ENCODE measurements at regions not wholly inside any gene's neighbourhood (a gene's known extent, or its start where the extent isn't known, plus 50 kb on each side); places are given as distances from the start of the nearest gene placed in this dataset.

GRCh38 chr4:186952709-186953108, 229.1 kb upstream of the FAT1 start:
- H3K36me3 ChIP-seq (ENCODE audit: low read length): no peaks in the 10 kb centered on the region
- H3K27ac ChIP-seq (ENCODE audit: low read depth, low read length): no peak overlapping the region
- no peak overlapping the region for H3K9ac ChIP-seq (ENCODE audit: low read length)
- H3K9me3 ChIP-seq (ENCODE audit: insufficient read depth, low read length): no peaks in the 10 kb centered on the region
- H3K4me2 ChIP-seq (ENCODE audit: low read depth, low read length, poor library complexity, severe bottlenecking): no peak overlapping the region
- H3K79me2 ChIP-seq (ENCODE audit: insufficient read depth, low read length): no peaks in the 10 kb centered on the region
- H4K20me1 ChIP-seq (ENCODE audit: low read depth, low read length): no peaks in the 10 kb centered on the region
- H3K9me2 ChIP-seq (replicated peaks; ENCODE audit: insufficient read depth, low read length): no peaks in the 10 kb centered on the region
- H3K27me3 ChIP-seq (ENCODE audit: low read length): no peaks in the 10 kb centered on the region
- H2AFZ ChIP-seq (ENCODE audit: low read depth, low read length, severe bottlenecking): no peak overlapping the region
- TF ChIP-seq CTCF (IDR thresholded peaks at IDR 0.05; ENCODE audit: insufficient read depth, low read length, poor library complexity, severe bottlenecking) (no peak), EZH2phosphoT487 (conservative IDR thresholded peaks at IDR 0.05; ENCODE audit: low read length) (no peak)
- no peak overlapping the region for H3K4me3 ChIP-seq (ENCODE audit: insufficient read depth, low read length, poor library complexity, severe bottlenecking)
- no peaks in the 10 kb centered on the region for H3F3A ChIP-seq (ENCODE audit: insufficient read depth)

- no peak overlapping the region for H3K4me2 ChIP-seq (ENCODE audit: low read depth, low read length, poor library complexity, severe bottlenecking)
- no peaks in the 10 kb centered on the region for H3K36me3 ChIP-seq (ENCODE audit: low read length)
- no peaks in the 10 kb centered on the region for H3F3A ChIP-seq (ENCODE audit: insufficient read depth)
- no peaks in the 10 kb centered on the region for H3K9me2 ChIP-seq (replicated peaks; ENCODE audit: insufficient read depth, low read length)
- H3K27ac ChIP-seq (ENCODE audit: low read depth, low read length): no peak overlapping the region
- H3K79me2 ChIP-seq (ENCODE audit: insufficient read depth, low read length): no peaks in the 10 kb centered on the region
- no peaks in the 10 kb centered on the region for H3K27me3 ChIP-seq (ENCODE audit: low read length)
- no peaks in the 10 kb centered on the region for H3K9me3 ChIP-seq (ENCODE audit: insufficient read depth, low read length)
- TF ChIP-seq EZH2phosphoT487 (conservative IDR thresholded peaks at IDR 0.05; ENCODE audit: low read length) (no peak), CTCF (IDR thresholded peaks at IDR 0.05; ENCODE audit: insufficient read depth, low read length, poor library complexity, severe bottlenecking) (no peak)
- no peaks in the 10 kb centered on the region for H4K20me1 ChIP-seq (ENCODE audit: low read depth, low read length)
- H2AFZ ChIP-seq (ENCODE audit: low read depth, low read length, severe bottlenecking): no peak overlapping the region
- no peak overlapping the region for H3K9ac ChIP-seq (ENCODE audit: low read length)
- H3K4me3 ChIP-seq (ENCODE audit: insufficient read depth, low read length, poor library complexity, severe bottlenecking): no peak overlapping the region
Measured at GRCh38 chr4:186953599-186954260, 230.1 kb upstream of the FAT1 start.

DNA sequence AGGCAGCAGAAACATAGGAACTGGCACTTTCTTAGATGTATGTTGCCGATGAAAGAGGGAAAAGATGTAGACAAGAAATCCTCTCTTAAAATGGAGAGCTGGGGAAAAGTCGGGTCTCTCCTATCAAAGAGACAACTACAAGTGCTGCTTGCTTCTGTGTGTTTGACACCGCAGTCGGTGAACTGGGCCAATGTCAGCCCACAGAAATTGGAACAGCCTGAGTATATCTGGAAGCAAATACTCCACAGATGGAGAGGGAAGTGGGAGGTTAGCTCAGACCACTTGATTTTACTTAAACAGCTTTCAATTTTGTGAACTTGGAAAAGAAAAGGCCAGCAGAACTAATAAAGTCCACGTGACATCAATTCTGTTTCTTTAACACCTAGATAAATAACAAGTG, 230.9 kb upstream of the FAT1 start:
- Histone ChIP-seq H3K9me2 (replicated peaks; ENCODE audit: insufficient read depth, low read length) (no peaks in the 10 kb centered on the region), H4K20me1 (ENCODE audit: low read depth, low read length) (no peaks in the 10 kb centered on the region), H3K9ac (ENCODE audit: low read length) (no peak overlapping the region), H3K79me2 (ENCODE audit: insufficient read depth, low read length) (no peaks in the 10 kb centered on the region), H3K27me3 (ENCODE audit: low read length) (no peaks in the 10 kb centered on the region), H2AFZ (ENCODE audit: low read depth, low read length, severe bottlenecking) (no peak overlapping the region), H3K36me3 (ENCODE audit: low read length) (no peaks in the 10 kb centered on the region), H3K4me2 (ENCODE audit: low read depth, low read length, poor library complexity, severe bottlenecking) (no peak overlapping the region), H3K4me3 (ENCODE audit: insufficient read depth, low read length, poor library complexity, severe bottlenecking) (no peak overlapping the region), H3F3A (ENCODE audit: insufficient read depth) (no peaks in the 10 kb centered on the region), H3K27ac (ENCODE audit: low read depth, low read length) (no peak overlapping the region), H3K9me3 (ENCODE audit: insufficient read depth, low read length) (no peaks in the 10 kb centered on the region)
- TF ChIP-seq CTCF (IDR thresholded peaks at IDR 0.05; ENCODE audit: insufficient read depth, low read length, poor library complexity, severe bottlenecking) (no peak), EZH2phosphoT487 (conservative IDR thresholded peaks at IDR 0.05; ENCODE audit: low read length) (no peak)

All from SU-DHL-6 (cell line).